ENCODE measurements at regions not wholly inside any gene's neighbourhood (a gene's known extent, or its start where the extent isn't known, plus 50 kb on each side); places are given as distances from the start of the nearest gene placed in this dataset.

GRCh38 chr21:24275616-24276015, 1331.7 kb downstream of the MRPL39 start:
- DNase-seq (ENCODE audit: low read depth in 2 of 2): no peak

DNA sequence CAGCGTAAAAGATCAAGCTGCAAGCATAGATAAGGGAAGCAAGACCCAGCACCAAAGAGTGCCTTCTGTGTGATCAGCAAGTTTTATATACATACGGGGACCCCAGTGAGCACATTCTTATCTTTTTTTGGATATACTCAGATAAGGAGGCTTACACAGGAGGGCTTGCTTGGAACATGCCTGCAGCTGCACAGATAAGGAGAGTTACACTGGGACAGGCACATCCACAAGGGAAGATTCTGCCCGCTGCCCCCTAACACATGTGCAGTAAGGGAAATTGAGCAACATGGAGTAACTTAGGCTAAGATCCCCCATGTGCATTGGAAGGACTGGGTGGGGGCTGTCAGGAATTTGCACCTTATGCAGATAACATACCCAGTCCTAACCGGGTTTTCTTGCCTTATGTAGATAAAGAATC, 1334.8 kb downstream of the MRPL39 start:
- no peak for DNase-seq (ENCODE audit: low read depth in 2 of 2)

DNA sequence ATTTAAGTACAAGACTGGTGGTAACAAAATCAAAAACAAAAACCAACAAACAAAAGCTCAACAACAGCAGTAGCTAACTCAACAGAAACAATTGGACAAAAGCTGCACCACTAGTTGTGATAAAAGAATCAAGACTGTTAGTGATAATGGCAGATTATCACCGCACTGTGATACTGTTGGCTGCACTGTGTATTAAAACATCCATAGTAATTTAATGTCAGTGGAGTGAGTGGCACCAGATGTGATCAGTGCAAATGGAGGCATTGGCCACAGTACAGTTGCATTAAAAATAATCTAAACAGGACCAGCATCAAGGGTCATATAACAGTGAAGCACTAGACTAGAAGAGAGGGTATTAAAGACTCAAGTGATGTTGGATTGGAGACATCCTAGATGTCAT, 1341.3 kb downstream of the MRPL39 start:
- DNase-seq (ENCODE audit: low read depth in 2 of 2): no peak

- DNase-seq (ENCODE audit: low read depth in 2 of 2): no peak
Observed at GRCh38 chr21:24260751-24261150, 1346.5 kb downstream of the MRPL39 start.

DNA sequence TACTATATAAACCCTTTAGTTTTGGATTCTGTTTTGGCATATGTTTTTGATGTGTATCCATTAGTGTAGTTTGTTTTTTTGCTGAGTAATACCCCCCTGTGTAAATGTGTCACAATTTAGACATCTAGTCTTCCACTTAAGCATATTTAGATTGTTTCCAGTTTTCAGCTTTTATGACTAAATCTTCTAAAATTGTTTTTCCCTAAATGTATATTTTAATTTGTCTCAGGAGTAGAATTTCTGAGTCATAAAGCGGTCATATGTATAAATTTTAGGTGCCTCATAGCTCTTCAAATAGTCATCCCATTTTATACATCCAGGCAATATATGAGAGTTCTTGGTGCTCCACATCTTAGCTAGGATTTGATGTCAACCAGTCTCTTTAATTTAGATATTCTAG, 1348.0 kb downstream of the MRPL39 start:
- no peak for DNase-seq (ENCODE audit: low read depth in 2 of 2)

DNA sequence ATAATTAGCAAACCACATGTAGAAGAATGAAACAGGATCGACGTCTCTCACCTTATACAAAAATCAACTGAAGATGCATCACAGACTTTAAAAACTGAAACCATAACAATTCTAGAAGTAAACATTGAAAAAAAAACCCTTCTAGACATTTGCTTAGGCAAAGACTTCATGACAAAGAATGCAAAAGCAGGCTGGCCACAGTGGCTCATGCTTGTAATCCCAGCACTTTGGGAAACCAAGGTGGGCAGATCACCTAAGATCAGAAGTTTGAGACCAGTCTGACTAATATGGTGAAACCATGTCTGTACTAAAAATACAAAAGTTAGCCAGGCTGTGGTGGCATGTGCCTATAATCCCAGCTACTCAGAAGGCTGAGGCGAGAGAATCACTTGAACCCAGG, 1351.7 kb downstream of the MRPL39 start:
- DNase-seq (ENCODE audit: low read depth in 2 of 2): no peak

GRCh38 chr21:24225431-24225830, 1381.8 kb downstream of the MRPL39 start:
- no peak for DNase-seq (ENCODE audit: low read depth in 2 of 2)

GRCh38 chr21:24224422-24224821, 1382.9 kb downstream of the MRPL39 start:
- no peak for DNase-seq (ENCODE audit: low read depth in 2 of 2)

DNA sequence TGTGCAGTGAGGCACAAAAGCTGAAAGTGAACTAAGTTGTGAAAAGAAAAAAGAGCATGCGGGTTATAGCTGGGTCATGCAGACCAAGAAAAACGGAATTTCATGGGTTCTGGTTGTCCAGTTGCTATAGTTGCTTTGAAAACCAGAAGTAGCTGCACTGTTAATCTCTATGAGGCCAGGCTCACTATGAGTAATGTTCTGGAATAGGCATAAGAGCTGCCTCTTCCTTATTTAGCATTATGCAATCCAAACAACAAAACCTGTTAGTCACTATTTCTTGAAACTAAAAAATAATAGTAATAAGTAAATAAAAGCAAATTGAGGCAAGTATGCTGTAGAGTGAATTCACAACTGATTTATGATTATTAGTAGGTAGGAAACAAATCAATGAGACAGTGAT, 1383.7 kb downstream of the MRPL39 start:
- no peak for DNase-seq (ENCODE audit: low read depth in 2 of 2)

GRCh38 chr21:24222676-24223075, 1384.6 kb downstream of the MRPL39 start:
- no peak for DNase-seq (ENCODE audit: low read depth in 2 of 2)

DNA sequence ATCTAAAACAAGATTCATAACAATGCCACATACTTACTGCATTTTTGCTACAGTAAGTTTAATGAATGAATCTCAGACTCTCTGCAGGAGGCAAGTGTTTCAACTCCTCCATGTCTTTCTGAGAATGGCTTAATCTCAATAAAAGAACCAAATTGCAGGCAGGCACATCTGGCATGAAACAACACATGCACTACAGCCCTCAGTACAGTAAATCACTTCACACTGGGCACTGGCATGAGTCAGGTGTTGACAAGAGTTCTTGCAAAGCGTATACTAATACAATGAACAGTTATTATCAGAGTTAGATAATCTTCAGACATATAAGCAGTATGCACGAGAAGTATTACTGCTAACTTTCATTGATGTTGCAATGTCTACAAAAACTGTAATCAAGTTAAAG, 1386.8 kb downstream of the MRPL39 start:
- no peak for DNase-seq (ENCODE audit: low read depth in 2 of 2)

DNA sequence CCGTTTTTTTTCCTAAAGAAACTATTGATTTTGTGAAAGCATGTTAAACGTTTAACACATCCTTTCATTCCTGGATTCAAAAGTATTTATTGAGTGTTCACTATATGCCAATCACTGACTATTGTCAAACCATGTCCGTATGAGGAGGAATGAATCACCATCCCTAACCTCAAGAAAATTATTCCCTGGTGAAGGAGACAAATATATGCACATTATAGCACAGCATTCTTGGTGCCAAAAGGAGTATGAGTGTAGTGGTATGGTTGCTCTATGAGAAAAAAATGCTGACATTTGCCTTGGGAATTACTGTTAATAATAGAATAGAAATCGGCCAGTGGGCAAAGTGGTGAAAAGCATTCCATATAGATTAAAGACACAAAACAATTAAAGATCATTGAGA, 1390.1 kb downstream of the MRPL39 start:
- DNase-seq (ENCODE audit: low read depth in 2 of 2): no peak

DNA sequence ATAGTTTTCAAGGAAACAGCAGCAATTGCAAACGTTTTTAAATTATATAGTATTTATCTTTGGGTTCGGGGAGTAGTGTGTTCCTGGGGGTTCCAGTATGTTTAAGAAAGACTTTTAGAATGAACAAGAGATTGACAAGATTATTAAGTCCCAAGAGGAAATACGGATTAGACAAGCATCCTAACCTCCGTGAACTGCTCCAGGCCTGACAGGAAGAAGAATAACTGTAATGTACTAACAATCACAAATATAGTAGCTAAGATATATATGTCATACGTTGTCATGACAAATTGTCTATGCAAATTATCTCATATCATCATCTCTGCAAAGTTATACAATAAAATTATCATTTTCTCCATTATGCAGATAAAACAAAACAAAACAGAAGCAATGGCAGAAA, 1397.2 kb downstream of the MRPL39 start:
- DNase-seq (ENCODE audit: low read depth in 2 of 2): no peak

GRCh38 chr21:24208562-24209260, 1398.6 kb downstream of the MRPL39 start:
- no peak for DNase-seq (ENCODE audit: low read depth in 2 of 2)

DNA sequence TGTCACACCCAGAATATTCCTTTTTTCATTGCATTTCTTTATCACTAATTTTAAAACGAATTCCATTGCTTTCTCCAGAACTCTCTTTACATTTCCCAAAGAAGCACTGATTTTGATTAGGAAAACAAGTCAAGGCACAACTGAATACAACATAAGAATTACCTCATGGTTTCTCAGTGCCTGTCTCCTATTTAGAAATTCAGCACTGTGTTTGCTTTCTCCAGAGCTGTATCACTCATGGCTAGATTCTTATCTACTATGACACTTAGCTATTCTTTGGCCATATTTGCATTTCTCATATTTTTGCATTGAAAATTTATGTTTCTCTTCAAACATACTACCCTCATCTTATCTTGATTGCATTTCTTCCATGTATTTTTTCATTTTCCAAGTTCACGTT, 1402.0 kb downstream of the MRPL39 start:
- DNase-seq (ENCODE audit: low read depth in 2 of 2): no peak

- DNase-seq (ENCODE audit: low read depth in 2 of 2): no peak
Observed at GRCh38 chr21:24204641-24205040, 1402.6 kb downstream of the MRPL39 start.

GRCh38 chr21:24200052-24200451, 1407.2 kb downstream of the MRPL39 start:
- DNase-seq (ENCODE audit: low read depth in 2 of 2): no peak

- no peak for DNase-seq (ENCODE audit: low read depth in 2 of 2)
Observed at GRCh38 chr21:24197923-24198322, 1409.4 kb downstream of the MRPL39 start.

DNA sequence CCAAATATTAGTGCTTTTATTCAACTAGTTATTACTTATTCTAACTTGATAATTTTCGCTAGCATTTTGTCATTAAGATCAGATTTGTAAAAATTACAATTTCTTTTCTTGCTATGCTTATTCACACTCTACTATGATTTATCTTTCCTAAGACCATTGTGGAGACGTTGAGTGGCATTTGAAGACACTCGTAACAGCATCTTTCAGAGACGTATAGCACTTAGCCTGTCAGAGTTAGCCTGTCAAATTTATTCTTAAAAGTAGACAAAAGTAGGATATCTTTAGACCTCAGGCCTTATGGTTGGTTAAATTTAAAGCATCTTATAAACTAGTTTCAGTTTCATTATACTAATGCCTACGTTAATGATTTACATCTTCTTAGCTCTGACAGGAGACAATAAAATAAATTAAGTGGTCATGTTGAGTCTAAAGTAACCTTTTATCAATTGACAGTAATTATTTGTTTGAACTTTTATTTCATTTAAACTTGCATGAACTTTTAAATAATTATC, 1410.1 kb downstream of the MRPL39 start:
- no peak for DNase-seq (ENCODE audit: low read depth in 2 of 2)

DNA sequence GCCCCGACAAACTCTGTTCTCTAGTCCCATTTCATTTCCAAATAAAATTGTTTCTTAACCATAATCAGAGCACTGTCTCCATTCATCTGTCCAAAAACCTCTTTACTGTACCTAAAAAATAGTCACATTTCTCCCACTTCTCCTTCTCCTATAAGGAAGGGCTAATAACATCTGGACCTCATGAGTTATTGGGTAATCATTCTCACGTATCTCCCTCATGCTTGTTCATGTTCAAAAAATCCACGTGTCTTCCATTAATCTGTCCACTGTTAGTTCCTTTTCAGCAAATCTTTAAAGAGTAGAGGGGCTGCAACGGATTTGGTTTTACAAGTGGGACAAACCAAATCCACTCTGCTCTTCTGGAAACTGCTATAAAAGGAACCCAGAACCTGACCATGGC, 1418.8 kb downstream of the MRPL39 start:
- DNase-seq (ENCODE audit: low read depth in 2 of 2): no peak

- DNase-seq (ENCODE audit: low read depth in 2 of 2): no peak
Observed at GRCh38 chr21:24183077-24183476, 1424.2 kb downstream of the MRPL39 start.

DNA sequence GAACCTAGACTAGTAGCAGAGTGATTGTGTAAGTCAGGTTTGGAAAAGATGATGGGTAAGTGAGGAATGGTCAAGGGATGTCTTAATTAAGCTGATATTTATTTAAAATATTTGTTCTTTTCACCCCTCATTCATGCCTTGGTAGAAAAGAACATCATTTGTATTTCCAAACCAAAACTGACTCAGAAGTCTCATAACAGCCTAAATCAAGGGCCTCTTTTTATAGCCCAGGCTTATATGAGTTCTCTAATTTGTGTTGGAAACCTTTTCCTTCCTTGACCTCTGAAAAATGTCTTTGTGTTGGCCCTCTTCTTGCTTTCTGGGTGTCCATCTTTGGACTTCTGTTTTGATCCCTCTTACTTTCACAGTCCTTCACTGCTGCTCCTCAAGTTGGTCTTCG, 1428.2 kb downstream of the MRPL39 start:
- no peak for DNase-seq (ENCODE audit: low read depth in 2 of 2)

DNA sequence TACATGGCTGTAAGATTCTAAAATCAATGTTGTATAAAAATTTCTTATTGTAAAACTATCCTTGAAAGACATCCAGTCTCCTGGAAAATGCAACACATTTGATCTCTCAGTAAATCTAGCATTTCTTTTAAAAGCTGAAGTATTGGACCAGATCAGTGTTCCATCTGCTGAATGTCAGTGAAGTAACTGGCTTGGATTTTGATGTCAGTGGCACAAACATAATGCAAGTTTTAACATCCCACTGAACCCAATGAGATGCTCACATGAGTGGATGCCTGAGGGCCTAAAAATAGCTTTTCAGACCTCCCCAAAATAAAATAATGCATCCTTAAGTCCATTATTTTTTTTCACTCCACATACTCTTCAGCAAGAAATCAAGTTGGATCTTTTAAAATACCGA, 1432.2 kb downstream of the MRPL39 start:
- no peak for DNase-seq (ENCODE audit: low read depth in 2 of 2)

DNA sequence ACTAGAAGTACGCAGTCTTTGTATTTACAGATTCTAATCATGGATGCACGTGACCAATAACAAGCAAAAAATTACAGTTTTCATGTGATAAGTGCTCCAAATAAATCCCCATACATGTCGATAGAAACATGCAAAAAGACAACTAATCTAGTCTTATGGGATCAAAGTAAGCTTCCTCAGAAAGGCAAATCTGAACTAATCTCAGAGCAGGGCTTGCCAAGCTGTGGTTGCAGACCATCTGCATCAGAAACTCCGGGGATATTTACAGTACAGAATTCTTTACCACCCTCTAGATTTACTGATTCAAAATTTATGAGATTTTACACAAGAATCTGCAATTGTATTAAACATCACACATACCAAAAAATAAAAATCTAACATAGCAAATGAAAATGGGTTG, 1435.5 kb downstream of the MRPL39 start:
- DNase-seq (ENCODE audit: low read depth in 2 of 2): no peak
